GM12873 (cell line): ENCODE measurements at regions not wholly inside any gene's neighbourhood (a gene's known extent, or its start where the extent isn't known, plus 50 kb on each side); places are given as distances from the start of the nearest gene placed in this dataset.

Source experiments
- CTCF ChIP-seq: IDR thresholded peaks from 2 replicates; pipeline ENCODE4 v1.5.1; 2012; ENCODE audit warnings: low read depth, mild to moderate bottlenecking, moderate library complexity, low read length, control low read depth; ENCODE audit not compliant: insufficient read depth; ENCODE audit errors: missing control alignments

- no peak for TF ChIP-seq CTCF
Observed at GRCh38 chr5:142529626-142530278, 156.1 kb downstream of the FGF1 start.

- no peak for TF ChIP-seq CTCF
Observed at GRCh38 chr5:142527664-142528295, 158.1 kb downstream of the FGF1 start.

- no peak for TF ChIP-seq CTCF
Observed at GRCh38 chr5:142527234-142527633, 158.7 kb downstream of the FGF1 start.

- TF ChIP-seq CTCF: no peak
Observed at GRCh38 chr5:142522983-142523382, 162.9 kb downstream of the FGF1 start.

- no peak for TF ChIP-seq CTCF
Observed at GRCh38 chr5:142521706-142522105, 164.2 kb downstream of the FGF1 start.

- no peak for TF ChIP-seq CTCF
Observed at GRCh38 chr5:142520885-142521284, 165.0 kb downstream of the FGF1 start.

- TF ChIP-seq CTCF: no peak
Observed at GRCh38 chr5:142517840-142518239, 168.1 kb downstream of the FGF1 start.
